ENCODE measurements at regions not wholly inside any gene's neighbourhood (a gene's known extent, or its start where the extent isn't known, plus 50 kb on each side); places are given as distances from the start of the nearest gene placed in this dataset.

DNA sequence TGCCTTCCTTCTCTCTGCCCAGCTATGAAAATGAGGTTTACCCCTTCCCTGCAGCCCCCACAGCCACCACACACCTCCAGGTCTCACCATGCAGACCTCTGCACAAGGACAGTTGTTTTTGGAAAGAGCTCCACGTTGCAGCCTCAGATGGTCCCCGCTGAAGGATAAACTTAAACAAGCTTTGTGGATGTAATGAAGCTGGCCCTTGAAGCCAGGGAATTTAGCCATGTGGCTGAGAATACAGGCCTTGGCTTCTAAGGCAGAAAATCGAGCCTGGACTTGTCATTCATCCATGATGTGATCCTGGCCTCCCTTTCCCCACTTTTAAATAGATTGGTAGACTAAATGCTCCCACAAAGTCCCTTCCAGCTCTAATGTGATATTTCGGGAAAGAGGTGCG, 79.4 kb downstream of the TBX3 start:
- TF ChIP-seq, protein P1, sequence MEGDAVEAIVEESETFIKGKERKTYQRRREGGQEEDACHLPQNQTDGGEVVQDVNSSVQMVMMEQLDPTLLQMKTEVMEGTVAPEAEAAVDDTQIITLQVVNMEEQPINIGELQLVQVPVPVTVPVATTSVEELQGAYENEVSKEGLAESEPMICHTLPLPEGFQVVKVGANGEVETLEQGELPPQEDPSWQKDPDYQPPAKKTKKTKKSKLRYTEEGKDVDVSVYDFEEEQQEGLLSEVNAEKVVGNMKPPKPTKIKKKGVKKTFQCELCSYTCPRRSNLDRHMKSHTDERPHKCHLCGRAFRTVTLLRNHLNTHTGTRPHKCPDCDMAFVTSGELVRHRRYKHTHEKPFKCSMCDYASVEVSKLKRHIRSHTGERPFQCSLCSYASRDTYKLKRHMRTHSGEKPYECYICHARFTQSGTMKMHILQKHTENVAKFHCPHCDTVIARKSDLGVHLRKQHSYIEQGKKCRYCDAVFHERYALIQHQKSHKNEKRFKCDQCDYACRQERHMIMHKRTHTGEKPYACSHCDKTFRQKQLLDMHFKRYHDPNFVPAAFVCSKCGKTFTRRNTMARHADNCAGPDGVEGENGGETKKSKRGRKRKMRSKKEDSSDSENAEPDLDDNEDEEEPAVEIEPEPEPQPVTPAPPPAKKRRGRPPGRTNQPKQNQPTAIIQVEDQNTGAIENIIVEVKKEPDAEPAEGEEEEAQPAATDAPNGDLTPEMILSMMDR (conservative IDR thresholded peaks at IDR 0.05; ENCODE audit: low read depth, low read length), result no peak
- no peak for TF ChIP-seq EZH2 (IDR thresholded peaks at IDR 0.05; ENCODE audit: low read length, unreplicated experiment)
